Hepatocyte (in vitro differentiated cells): ENCODE measurements at regions not wholly inside any gene's neighbourhood (a gene's known extent, or its start where the extent isn't known, plus 50 kb on each side); places are given as distances from the start of the nearest gene placed in this dataset.
A peak's percentile ranks its signal among the peaks of the same experiment; 100 is the strongest.

Experiments
- DNase-seq: peaks from one replicate; pipeline ENCODE4 v3.0.0-alpha.2; 2016; ENCODE audit warnings: low spot score
- H2AFZ ChIP-seq: fragments of 200-600 bp; sonication (generic); 2 replicates; pipeline ENCODE4 v1.6.0; 2016; ENCODE audit warnings: antibody characterized with exemption, mild to moderate bottlenecking
- H3K27ac ChIP-seq: fragments of 200-600 bp; sonication (generic); 2 replicates; pipeline ENCODE4 v1.5.1; 2016; ENCODE audit warnings: mild to moderate bottlenecking
- H3K27me3 ChIP-seq: fragments of 200-600 bp; sonication (generic); 2 replicates; pipeline ENCODE4 v1.6.1; 2016
- H3K36me3 ChIP-seq: fragments of 200-600 bp; sonication (generic); replicated peaks from 2 replicates; pipeline ENCODE4 v1.5.1; 2016; ENCODE audit warnings: low read depth; ENCODE audit not compliant: insufficient read depth
- H3K4me1 ChIP-seq: fragments of 200-600 bp; sonication (generic); 2 replicates; pipeline ENCODE4 v1.5.1; 2016; ENCODE audit warnings: mild to moderate bottlenecking, moderate library complexity; ENCODE audit not compliant: insufficient read depth
- H3K4me2 ChIP-seq: fragments of 200-600 bp; sonication (generic); 2 replicates; pipeline ENCODE4 v1.6.0; 2016
- H3K4me3 ChIP-seq: fragments of 200-600 bp; sonication (generic); 2 replicates; pipeline ENCODE4 v1.5.1; 2016; ENCODE audit warnings: mild to moderate bottlenecking
- H3K79me2 ChIP-seq: fragments of 200-600 bp; sonication (generic); 2 replicates; pipeline ENCODE4 v1.6.0; 2017; ENCODE audit warnings: mild to moderate bottlenecking
- H3K9me2 ChIP-seq: fragments of 200-600 bp; sonication (generic); replicated peaks from 2 replicates; pipeline ENCODE4 v1.6.0; 2017; ENCODE audit warnings: mild to moderate bottlenecking; ENCODE audit not compliant: insufficient read depth
- H3K9me3 ChIP-seq: fragments of 200-600 bp; sonication (generic); 2 replicates; pipeline ENCODE4 v1.5.1; 2016; ENCODE audit warnings: low read depth, mild to moderate bottlenecking
- H4K20me1 ChIP-seq: fragments of 200-600 bp; sonication (generic); 2 replicates; pipeline ENCODE4 v1.6.0; 2016; ENCODE audit warnings: mild to moderate bottlenecking; ENCODE audit not compliant: insufficient read depth, poor library complexity, severe bottlenecking
- EZH2 ChIP-seq: fragments of 200-600 bp; sonication (generic); IDR thresholded peaks from 2 replicates; pipeline ENCODE4 v1.6.1; 2016; ENCODE audit warnings: antibody characterized with exemption, mild to moderate bottlenecking, borderline replicate concordance
- EZH2phosphoT487 ChIP-seq: fragments of 200-600 bp; sonication (generic); IDR thresholded peaks from one replicate; pipeline ENCODE4 v1.6.1; 2018; ENCODE audit warnings: antibody characterized with exemption, mild to moderate bottlenecking, low read depth, moderate library complexity; ENCODE audit not compliant: unreplicated experiment, severe bottlenecking
- WGBS: methylation state at CpG from one replicate; pipeline ENCODE4 v1.1.6; 2016; ENCODE audit warnings: low lambda C conversion rate; ENCODE audit errors: missing lambda C conversion rate; 5-methylcytosine and 5-hydroxymethylcytosine counted together
- TF ChIP-seq, protein P1 (sequence below): fragments of 200-600 bp; sonication (generic); IDR thresholded peaks from 2 replicates; pipeline ENCODE4 v1.5.1; 2016; ENCODE audit warnings: antibody characterized with exemption, mild to moderate bottlenecking; ENCODE audit not compliant: poor library complexity

DNA sequence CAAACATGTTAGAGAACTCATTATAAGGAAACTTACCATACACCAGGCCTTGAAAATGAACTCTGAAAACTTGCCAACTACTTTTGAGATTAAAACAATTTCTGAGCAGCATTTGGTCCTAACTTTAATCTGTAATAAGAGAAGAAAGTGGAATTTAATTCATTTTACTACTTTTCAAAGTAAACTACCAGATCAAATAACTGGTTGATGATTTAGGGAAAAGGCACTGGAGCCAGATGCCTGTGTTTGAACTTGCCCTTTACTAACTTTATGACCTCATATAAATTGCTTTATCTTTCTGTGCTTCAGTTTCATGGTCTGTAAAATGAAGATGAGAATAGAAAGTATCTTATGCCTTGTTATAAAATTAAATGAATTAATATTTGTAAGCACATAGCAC, 159.9 kb upstream of the PCDH18 start:
- H3K4me3 ChIP-seq = no peak overlapping the region
- no peaks in the 10 kb centered on the region for H3K27me3 ChIP-seq
- H3K79me2 ChIP-seq = no peaks in the 10 kb centered on the region
- H3K9me3 ChIP-seq = no peaks in the 10 kb centered on the region
- no peaks in the 10 kb centered on the region for H3K4me1 ChIP-seq
- no peak overlapping the region for H3K27ac ChIP-seq
- no peak overlapping the region for H3K4me2 ChIP-seq
- no peaks in the 10 kb centered on the region for H3K36me3 ChIP-seq
- no peak overlapping the region for H2AFZ ChIP-seq
- TF ChIP-seq, protein P1, sequence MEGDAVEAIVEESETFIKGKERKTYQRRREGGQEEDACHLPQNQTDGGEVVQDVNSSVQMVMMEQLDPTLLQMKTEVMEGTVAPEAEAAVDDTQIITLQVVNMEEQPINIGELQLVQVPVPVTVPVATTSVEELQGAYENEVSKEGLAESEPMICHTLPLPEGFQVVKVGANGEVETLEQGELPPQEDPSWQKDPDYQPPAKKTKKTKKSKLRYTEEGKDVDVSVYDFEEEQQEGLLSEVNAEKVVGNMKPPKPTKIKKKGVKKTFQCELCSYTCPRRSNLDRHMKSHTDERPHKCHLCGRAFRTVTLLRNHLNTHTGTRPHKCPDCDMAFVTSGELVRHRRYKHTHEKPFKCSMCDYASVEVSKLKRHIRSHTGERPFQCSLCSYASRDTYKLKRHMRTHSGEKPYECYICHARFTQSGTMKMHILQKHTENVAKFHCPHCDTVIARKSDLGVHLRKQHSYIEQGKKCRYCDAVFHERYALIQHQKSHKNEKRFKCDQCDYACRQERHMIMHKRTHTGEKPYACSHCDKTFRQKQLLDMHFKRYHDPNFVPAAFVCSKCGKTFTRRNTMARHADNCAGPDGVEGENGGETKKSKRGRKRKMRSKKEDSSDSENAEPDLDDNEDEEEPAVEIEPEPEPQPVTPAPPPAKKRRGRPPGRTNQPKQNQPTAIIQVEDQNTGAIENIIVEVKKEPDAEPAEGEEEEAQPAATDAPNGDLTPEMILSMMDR = no peak
- no peak for TF ChIP-seq EZH2phosphoT487
- TF ChIP-seq EZH2 = no peak
- DNase-seq = no peak
- H4K20me1 ChIP-seq = no peaks in the 10 kb centered on the region
- H3K9me2 ChIP-seq = no peaks in the 10 kb centered on the region

DNA sequence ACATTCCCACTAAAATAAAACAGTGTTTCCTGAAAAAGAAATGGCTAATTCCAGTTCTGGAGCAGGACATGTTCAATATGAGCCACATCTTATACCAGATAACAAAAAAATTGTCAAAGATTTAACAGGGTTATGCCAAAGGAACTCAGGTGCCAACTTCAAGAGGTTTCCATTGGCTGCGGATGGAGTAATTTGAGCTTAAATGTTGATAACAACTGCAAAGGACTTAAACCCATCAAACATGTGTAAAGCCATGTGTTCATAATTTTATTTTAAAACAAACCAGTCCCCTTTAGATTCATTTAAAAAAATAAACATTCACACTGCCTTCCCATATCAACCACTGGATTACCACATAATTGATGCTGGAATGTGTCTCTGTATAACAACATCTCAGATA, 156.4 kb upstream of the PCDH18 start:
- no peak overlapping the region for H3K4me2 ChIP-seq
- H2AFZ ChIP-seq = no peak overlapping the region
- no peaks in the 10 kb centered on the region for H3K4me1 ChIP-seq
- H3K27me3 ChIP-seq = no peaks in the 10 kb centered on the region
- no peaks in the 10 kb centered on the region for H3K9me3 ChIP-seq
- H3K79me2 ChIP-seq = no peaks in the 10 kb centered on the region
- no peak overlapping the region for H3K4me3 ChIP-seq
- WGBS = 85% methylated on average over 1 of the region's 1 CpG
- no peaks in the 10 kb centered on the region for H3K9me2 ChIP-seq
- H3K27ac ChIP-seq = no peak overlapping the region
- no peaks in the 10 kb centered on the region for H3K36me3 ChIP-seq
- DNase-seq = no peak
- H4K20me1 ChIP-seq = no peaks in the 10 kb centered on the region
- TF ChIP-seq EZH2phosphoT487 = no peak
- no peak for TF ChIP-seq EZH2
- TF ChIP-seq, protein P1 = no peak

DNA sequence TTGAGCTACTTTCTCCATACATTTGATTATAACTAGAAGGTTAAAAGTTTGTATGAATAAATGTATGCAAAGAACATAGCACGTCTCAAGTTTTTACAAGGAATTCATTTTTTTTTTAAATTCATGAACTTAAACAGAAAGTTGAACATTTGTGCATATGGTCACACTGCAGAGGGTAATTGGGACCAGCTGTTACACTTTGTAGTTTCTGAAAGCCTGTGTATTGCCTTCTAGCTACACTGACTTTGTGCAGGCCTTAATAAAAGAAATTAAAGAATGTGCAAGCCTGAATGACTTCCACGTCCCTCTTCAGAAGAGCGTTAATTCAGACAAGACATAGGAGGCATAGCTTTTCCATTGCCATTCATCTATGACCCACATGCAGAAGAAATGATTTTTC, 153.1 kb upstream of the PCDH18 start:
- no peak for DNase-seq
- no peaks in the 10 kb centered on the region for H3K9me3 ChIP-seq
- H2AFZ ChIP-seq = no peak overlapping the region
- H3K36me3 ChIP-seq = no peaks in the 10 kb centered on the region
- H4K20me1 ChIP-seq = no peaks in the 10 kb centered on the region
- H3K27ac ChIP-seq = peak overlapping the region; percentile 29
- H3K4me1 ChIP-seq = no peaks in the 10 kb centered on the region
- no peaks in the 10 kb centered on the region for H3K79me2 ChIP-seq
- no peak overlapping the region for H3K4me2 ChIP-seq
- WGBS = 63% methylated on average over 3 of the region's 3 CpGs
- no peak overlapping the region for H3K4me3 ChIP-seq
- no peaks in the 10 kb centered on the region for H3K9me2 ChIP-seq
- no peak for TF ChIP-seq EZH2phosphoT487
- no peak for TF ChIP-seq EZH2
- TF ChIP-seq, protein P1 = no peak
- no peaks in the 10 kb centered on the region for H3K27me3 ChIP-seq

DNA sequence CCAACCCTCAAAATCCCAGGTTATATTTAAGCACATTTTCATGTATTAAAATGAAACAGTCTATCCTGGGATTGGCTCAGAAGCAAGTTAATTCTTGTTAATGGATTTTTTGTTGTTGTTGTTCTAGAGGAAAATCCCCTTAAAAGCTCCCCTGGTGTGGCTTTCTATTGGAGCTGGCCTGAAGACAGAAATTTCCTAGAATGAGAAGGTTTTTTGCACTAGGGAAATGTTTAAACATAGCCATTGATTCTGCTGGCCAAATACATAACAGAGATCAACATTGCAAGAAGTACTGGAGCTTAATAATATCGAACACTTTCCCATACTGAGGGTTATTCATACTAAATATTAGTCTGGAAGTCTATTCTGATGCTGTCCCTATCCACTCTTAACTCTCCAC, 148.8 kb upstream of the PCDH18 start:
- no peak for DNase-seq
- H4K20me1 ChIP-seq = no peaks in the 10 kb centered on the region
- no peaks in the 10 kb centered on the region for H3K9me2 ChIP-seq
- H3K4me3 ChIP-seq = no peak overlapping the region
- WGBS = 79% methylated on average over 1 of the region's 1 CpG
- no peaks in the 10 kb centered on the region for H3K27me3 ChIP-seq
- no peak overlapping the region for H3K4me2 ChIP-seq
- no peaks in the 10 kb centered on the region for H3K9me3 ChIP-seq
- TF ChIP-seq EZH2 = no peak
- TF ChIP-seq, protein P1 = no peak
- TF ChIP-seq EZH2phosphoT487 = no peak
- no peaks in the 10 kb centered on the region for H3K4me1 ChIP-seq
- no peak overlapping the region for H2AFZ ChIP-seq
- H3K79me2 ChIP-seq = no peaks in the 10 kb centered on the region
- H3K36me3 ChIP-seq = no peaks in the 10 kb centered on the region
- no peak overlapping the region for H3K27ac ChIP-seq
